Keratinocyte (primary cell): ENCODE measurements at regions not wholly inside any gene's neighbourhood (a gene's known extent, or its start where the extent isn't known, plus 50 kb on each side); places are given as distances from the start of the nearest gene placed in this dataset.

Source experiments
- EZH2 ChIP-seq: IDR thresholded peaks from one replicate; pipeline ENCODE4 v1.6.1; 2012; ENCODE audit warnings: inconsistent platforms, mild to moderate bottlenecking, low read length, moderate library complexity
- TF ChIP-seq, protein P1 (sequence below), 3 experiments: IDR thresholded peaks in 1 of 3; conservative IDR thresholded peaks in 1 of 3; optimal IDR thresholded peaks in 1 of 3; 2 replicates in 2 of 3; 3 replicates in 1 of 3; pipeline versions ENCODE3 to v1.5.1; 2011; ENCODE audit warnings: low read length in 3 of 3, mild to moderate bottlenecking in 3 of 3, moderate library complexity in 2 of 3, control low read depth in 1 of 3, inconsistent platforms in 1 of 3; ENCODE audit not compliant: insufficient read depth in 2 of 3; ENCODE audit errors: extremely low read depth in 1 of 3

- TF ChIP-seq, protein P1, sequence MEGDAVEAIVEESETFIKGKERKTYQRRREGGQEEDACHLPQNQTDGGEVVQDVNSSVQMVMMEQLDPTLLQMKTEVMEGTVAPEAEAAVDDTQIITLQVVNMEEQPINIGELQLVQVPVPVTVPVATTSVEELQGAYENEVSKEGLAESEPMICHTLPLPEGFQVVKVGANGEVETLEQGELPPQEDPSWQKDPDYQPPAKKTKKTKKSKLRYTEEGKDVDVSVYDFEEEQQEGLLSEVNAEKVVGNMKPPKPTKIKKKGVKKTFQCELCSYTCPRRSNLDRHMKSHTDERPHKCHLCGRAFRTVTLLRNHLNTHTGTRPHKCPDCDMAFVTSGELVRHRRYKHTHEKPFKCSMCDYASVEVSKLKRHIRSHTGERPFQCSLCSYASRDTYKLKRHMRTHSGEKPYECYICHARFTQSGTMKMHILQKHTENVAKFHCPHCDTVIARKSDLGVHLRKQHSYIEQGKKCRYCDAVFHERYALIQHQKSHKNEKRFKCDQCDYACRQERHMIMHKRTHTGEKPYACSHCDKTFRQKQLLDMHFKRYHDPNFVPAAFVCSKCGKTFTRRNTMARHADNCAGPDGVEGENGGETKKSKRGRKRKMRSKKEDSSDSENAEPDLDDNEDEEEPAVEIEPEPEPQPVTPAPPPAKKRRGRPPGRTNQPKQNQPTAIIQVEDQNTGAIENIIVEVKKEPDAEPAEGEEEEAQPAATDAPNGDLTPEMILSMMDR (optimal IDR thresholded peaks at IDR 0.05 in 1 of 3, IDR thresholded peaks at IDR 0.05 in 1 of 3, conservative IDR thresholded peaks at IDR 0.05 in 1 of 3; ENCODE audit: extremely low read depth in 1 of 3, insufficient read depth in 2 of 3, low read length in 3 of 3), result no peak
- TF ChIP-seq EZH2, result no peak
Observed at GRCh38 chr5:121226765-121227164, 624.9 kb upstream of the FTMT start.
